ENCODE measurements at regions not wholly inside any gene's neighbourhood (a gene's known extent, or its start where the extent isn't known, plus 50 kb on each side); places are given as distances from the start of the nearest gene placed in this dataset.

- TF ChIP-seq CTCF (IDR thresholded peaks at IDR 0.05) (no peak), POLR2AphosphoS5 (IDR thresholded peaks at IDR 0.05) (no peak), POLR2A (IDR thresholded peaks at IDR 0.05) (no peak), EP300 (IDR thresholded peaks at IDR 0.05) (no peak)
These were observed 439.8 kb downstream of the ADGRL2 start for GRCh38 chr1:82240571-82240970.

Measured in stomach (tissue), 4 donors.